HG03342 (cell line): ENCODE measurements at regions not wholly inside any gene's neighbourhood (a gene's known extent, or its start where the extent isn't known, plus 50 kb on each side); places are given as distances from the start of the nearest gene placed in this dataset.
A peak's percentile ranks its signal among the peaks of the same experiment; 100 is the strongest.
"Not testable (repeated sequence)": the region's sequence is repeated elsewhere in the genome, so short reads cannot be mapped to it uniquely, and the experiment has no call there.

Experiments used
- ATAC-seq: cut with Tn5 transposase; IDR thresholded peaks from one replicate; pipeline ENCODE4 v1.9.1; 2021; ENCODE audit warnings: mild to moderate bottlenecking, moderate library complexity; ENCODE audit not compliant: unreplicated experiment

DNA sequence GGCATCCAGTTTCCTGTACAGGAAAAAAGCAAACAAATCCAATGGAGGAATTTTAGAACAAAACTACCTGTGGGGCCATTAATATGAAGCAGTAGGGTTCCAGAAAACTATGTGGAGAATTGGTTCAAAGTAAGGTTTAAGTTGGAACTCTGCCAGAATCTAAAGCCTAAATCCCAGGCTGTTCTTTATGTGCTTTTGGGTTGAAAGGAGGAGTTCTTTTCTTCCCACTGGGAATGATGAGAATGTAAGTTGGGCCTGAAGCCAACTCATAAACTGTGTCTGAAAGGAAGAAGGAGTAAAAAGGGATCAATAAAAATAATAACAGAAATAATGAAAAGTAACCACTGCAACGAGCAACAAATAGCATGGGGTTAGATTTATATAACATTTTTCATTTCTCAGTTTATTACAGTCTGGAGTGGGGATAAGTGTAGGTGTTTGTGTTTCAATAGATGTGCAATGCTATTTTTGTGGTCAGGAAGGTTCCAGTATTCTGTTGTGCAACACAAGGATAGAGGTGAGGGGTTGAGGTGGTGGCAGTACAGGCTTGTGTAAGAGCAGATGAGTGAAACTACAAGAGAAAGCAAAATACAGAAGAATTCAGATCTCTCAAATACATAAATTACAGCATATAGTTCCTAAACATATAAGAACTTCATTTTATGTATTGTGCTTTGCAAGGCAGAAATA is 373.6 kb downstream of the EMP1 start:
- no peak for ATAC-seq

DNA sequence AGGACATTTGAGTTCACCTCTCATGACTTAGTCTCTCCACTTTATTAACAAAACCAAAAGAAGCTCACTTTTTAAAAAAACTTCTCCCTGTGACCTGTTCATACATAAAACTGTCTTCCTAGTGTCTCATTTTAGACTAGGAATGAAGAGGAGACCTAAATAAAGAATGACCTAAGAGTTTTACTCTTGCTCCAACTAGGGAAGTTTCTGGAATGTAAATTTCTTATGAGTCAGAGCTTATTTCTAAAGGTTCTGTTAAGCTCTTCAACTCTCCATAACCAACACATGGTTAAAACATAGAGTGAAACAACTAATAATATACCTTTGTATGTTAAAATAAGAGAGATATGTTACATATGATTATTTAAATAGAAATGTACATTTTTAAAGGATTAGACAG is 369.8 kb downstream of the EMP1 start:
- no peak for ATAC-seq

GRCh38 chr12:13564266-13564810 is 367.8 kb downstream of the EMP1 start:
- no peak for ATAC-seq

GRCh38 chr12:13563743-13564125 is 367.2 kb downstream of the EMP1 start:
- ATAC-seq: no peak

- ATAC-seq: no peak
These were observed 366.6 kb downstream of the EMP1 start for GRCh38 chr12:13562915-13563742.

DNA sequence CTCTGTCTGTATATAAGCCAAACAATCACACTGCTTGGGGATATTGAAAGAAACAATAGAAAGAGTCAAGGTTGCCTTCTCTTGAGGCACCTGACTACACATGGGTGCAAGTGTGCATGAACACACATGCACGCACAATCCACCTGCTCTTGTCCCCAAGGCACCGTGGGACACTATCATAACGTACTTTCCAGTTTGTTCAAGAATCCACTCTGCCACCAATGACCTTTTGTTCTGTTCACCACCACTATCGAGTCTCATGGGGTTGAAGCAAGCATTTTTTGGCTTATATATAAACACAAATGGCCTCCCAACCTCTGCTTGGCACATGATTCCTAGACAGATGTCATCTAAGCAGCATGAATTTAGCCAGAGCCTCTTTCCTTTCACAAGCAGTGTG is 365.4 kb downstream of the EMP1 start:
- no peak for ATAC-seq

DNA sequence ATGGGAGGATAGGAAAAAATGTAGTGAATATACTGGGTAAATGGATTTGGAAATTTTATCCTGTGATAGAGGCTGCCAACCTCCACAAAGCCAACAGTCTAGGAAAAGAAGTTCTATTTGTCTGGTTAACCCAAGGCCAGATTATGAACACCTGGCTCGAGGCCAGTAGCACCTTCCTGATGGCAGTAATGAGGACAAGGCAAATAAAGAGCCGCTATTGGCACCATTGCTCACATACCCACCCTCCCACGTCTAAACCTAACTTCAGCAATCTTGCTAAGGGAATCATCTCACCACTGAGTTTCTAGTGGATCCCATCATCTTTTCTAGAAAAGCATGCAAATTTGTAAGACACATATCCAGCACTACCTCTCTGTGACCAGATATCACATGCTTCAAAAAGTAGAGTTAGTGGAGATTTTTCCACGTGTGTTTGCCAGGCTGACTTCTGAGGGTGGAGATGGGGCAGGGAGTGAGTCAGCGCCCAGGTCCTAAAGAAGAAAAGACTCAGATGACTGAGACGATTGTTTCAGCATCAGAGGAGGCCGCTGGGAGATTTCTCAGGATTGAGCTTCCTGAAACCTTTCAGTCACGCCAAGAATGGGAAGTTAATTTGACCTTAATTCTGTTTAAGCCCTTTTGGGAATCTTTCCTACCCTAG is 362.9 kb downstream of the EMP1 start:
- ATAC-seq: no peak

DNA sequence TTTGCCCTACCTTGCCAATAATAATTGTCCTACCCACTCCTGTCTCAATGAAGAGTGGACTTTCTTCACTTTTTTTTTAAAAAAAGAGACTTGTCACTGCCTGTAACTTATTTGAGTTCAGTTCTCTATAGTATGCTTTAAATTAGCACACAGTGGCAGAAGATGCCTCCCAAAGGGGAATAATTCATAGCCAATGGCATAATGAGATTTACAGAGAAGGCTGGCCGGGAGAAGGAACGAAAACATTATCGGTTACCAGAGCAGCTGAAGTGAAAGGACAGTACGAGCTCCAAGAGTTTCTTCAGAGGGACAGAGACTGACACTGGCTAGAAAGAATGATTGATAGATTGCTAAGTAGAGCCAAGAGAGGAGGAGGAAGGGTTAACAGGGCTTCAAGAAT is 356.3 kb downstream of the EMP1 start:
- no peak for ATAC-seq

DNA sequence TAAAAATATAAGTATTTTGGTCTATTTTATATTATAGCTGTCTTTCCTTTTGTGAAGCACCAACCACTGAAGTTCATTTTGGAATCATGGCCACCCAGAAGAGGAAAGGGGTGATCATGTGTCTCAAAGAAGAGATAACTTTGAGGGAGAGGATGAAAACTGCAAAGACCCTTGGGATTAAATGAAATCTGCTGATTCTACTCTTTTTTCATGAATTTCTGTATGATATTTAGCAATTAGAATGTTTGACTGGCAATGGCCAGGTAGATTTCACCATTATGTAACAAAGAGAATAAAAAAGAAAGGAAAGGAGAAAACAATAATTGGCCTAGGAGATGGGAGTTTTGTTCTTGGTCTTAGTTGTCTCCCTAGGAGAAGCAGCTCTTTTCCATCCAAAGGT is 350.8 kb downstream of the EMP1 start:
- no peak for ATAC-seq

DNA sequence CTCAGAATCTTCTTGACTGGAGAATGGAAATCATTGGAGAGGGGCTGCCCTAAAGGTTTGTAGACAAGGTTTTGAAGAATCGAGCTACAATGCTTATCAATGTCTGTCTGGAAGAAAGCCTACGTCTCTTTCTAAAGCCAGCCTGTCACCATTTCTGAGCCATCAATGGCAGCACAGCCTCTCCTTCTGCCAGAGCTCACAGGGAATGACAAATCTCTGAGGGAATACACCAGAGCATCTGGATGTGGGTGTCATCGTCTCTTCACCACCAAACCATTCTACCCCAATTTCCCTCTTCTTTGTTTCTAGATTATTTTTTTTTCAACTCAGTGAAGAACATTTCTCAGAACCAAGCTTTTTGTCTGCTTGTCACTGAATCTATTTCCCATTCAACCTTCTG is 349.7 kb downstream of the EMP1 start:
- ATAC-seq: no peak

GRCh38 chr12:13539051-13539450 is 342.5 kb downstream of the EMP1 start:
- no peak for ATAC-seq

- ATAC-seq: no peak
These were observed 341.6 kb downstream of the EMP1 start for GRCh38 chr12:13538136-13538535.

- peak; percentile 39 for ATAC-seq
These were observed 341.1 kb downstream of the EMP1 start for GRCh38 chr12:13537623-13538022.

DNA sequence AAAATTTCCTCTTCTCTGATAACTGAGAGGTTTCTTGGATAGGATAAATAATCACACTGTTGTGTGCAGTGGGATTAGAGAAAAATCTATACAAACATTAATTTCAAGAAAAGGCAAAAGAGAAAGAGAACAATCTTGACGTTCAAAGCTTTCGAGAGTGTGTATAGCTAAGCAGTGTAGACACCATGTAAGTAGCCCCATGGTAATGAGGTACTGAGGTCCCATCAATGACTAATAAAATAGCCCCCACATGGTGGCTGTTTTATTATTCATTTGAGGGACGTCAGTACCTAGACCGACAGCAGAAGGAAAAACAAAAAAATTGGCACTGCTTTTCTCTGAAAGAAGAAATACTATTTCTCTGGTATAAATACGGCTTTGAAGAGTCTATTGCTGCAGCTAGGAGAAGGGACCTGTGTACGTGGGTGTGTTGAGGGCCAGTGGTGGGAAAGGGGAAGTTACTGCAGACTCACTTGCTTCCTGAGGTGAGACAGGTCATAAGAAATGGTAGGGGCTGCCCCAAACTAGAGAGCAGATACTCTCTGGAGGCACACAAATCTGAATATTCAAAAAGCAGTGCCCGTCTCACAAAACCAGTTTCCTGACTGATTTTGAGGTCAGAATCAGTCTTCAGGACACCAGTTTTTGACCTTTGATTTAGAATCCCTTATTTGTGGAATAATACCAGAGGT is 339.8 kb downstream of the EMP1 start:
- peak; percentile 94 for ATAC-seq

DNA sequence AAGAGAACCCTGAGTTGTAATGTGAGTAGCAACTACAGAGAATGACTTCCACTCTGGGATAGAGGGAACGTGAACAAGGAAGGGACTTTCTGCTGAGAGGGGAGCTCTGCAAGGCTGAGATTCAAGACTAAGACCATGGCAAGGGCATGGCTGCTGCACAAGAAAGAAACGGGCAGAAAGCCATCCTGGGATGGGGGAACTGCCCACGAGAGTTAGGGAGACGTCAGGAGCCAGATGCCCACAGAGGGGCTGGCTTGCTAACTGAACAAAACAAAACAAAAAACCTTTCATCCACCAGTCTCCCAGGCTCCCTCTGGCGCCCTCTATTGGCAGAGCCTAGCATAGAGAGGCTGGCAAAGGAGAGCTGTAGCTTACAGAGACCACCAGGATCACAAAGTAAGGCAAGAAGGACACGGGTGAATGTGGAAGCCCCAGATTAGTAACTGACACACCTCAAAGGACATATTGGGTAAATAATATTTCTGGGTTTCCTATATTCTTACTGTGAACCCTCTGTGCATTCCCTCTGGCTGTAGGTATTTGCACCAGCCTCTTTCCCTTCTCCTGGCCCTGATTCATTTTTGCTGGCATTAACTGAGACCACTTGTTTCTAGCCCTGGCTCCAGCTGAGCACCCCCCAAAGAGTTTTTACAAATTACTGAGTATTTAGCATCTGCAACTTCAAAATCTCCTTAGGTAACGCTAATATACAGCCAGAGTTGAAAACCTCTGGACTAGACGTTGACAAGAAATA is 338.3 kb downstream of the EMP1 start:
- no peak for ATAC-seq

DNA sequence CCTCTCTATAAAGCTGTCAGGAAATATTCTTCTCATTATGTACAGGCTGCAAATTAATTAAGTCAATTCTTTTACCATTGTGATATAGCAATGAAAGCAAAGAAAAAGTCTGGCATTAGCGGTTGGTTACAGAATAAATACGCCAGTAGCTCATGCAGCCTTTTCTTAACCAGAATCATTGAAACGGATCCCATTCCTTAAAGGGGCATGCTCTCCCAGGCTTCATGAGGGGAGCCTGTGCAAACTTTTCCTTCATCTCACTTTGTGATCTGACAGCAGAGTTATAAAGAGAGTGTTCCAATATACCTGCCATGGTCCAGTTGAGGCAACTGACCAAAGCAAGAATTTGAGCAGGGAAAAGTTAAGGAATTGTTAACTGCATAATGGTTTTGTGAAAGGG is 337.7 kb downstream of the EMP1 start:
- ATAC-seq: no peak

GRCh38 chr12:13530966-13531365 is 334.4 kb downstream of the EMP1 start:
- ATAC-seq: no peak

DNA sequence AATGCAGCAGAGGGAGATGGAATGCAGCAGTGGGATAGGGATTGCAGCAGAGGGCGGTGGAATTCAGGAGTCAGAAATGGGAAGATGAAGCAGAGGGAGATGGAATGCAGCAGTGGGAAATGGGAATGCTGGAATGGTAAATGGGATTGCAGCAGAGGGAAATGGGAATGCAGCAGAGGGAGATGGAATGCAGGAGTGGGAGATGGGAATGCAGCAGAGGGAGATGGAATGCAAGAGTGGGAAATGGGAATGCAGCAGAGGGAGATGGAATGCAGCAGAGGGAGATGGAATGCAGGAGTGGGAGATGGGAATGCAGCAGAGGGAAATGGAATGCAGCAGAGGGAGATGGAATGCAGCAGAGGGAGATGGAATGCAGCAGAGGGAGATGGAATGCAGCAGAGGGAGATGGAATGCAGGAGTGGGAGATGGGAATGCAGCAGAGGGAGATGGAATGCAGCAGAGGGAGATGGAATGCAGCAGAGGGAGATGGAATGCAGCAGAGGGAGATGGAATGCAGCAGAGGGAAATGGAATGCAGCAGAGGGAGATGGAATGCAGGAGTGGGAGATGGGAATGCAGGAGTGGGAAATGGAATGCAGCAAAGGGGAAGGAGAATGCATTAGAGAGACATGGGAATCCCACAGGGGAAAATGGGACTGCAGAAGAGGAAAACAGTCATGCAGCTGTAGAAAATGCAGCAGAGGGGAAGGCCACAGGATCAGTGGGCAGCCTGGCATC is 329.8 kb downstream of the EMP1 start:
- ATAC-seq: not testable (repeated sequence)

DNA sequence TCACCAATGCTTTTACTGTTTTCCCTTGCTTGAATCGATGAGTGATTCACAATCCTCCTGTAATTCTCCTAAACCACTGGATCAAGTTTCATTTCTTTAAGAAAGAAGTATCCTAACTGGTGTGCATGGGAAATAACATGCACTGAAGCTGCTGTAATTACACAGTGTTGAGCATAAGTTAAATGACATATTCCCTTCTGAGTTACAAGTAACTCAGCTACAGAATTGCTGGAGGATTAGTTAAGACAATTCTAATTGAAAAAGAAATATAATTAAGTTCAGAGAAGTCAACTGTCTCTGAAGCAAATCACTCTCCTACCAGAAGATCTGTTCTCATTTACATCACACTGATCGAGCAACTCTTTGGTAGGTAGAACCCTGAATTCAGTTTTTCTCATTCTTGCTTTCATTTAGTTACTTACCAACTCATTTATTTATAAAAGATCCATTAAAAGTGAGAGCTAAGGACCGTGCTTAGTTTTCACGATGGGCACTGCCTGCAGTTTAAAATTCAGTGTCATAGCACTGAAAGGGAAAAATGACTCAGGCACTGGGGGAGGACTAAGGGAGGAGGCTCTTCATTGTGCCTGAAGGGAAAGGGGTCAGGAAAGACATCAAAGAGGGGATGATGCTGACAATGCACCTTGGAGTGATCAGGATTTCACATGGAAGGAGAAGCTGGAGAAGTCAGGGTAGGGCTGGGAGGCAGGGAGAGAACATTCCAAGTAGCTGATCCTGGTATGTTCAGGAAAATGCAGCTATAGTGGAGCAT is 327.2 kb downstream of the EMP1 start:
- no peak for ATAC-seq
